Ectodermal cell (in vitro differentiated cells): ENCODE measurements at regions not wholly inside any gene's neighbourhood (a gene's known extent, or its start where the extent isn't known, plus 50 kb on each side); places are given as distances from the start of the nearest gene placed in this dataset.

Source experiments
- H3K27ac ChIP-seq: 2 replicates; pipeline ENCODE4 v1.7.0; 2013; ENCODE audit warnings: mild to moderate bottlenecking, low read depth, low read length; ENCODE audit not compliant: insufficient read depth, poor library complexity, severe bottlenecking
- H3K27me3 ChIP-seq: 2 replicates; pipeline ENCODE4 v1.7.0; 2013; ENCODE audit warnings: mild to moderate bottlenecking, low read length; ENCODE audit not compliant: insufficient read depth, control insufficient read depth, poor library complexity, severe bottlenecking
- H3K36me3 ChIP-seq: one replicate; pipeline ENCODE4 v1.7.0; 2013; ENCODE audit warnings: low read length; ENCODE audit not compliant: control insufficient read depth, insufficient read depth
- H3K4me1 ChIP-seq: one replicate; pipeline ENCODE4 v1.7.0; 2013; ENCODE audit warnings: low read length; ENCODE audit not compliant: control insufficient read depth, insufficient read depth
- H3K4me3 ChIP-seq: 2 replicates; pipeline ENCODE4 v1.7.0; 2013; ENCODE audit warnings: low read depth, low read length, control low read depth; ENCODE audit not compliant: insufficient read depth
- H3K9me3 ChIP-seq: 2 replicates; pipeline ENCODE4 v1.7.0; 2013; ENCODE audit warnings: mild to moderate bottlenecking, low read length, moderate library complexity; ENCODE audit not compliant: control insufficient read depth
- WGBS, 2 experiments: methylation state at CpG; one replicate each; pipeline ENCODE4 v1.1.7; 2013; ENCODE audit warnings: missing lambda C conversion rate in 2 of 2; 5-methylcytosine and 5-hydroxymethylcytosine counted together

- Histone ChIP-seq H3K36me3 (no peaks in the 10 kb centered on the region), H3K4me1 (peaks cover 7% of the 10 kb centered on the region), H3K27me3 (no peaks in the 10 kb centered on the region), H3K27ac (no peak overlapping the region), H3K9me3 (no peaks in the 10 kb centered on the region), H3K4me3 (no peak overlapping the region)
- 92 to 93% methylated on average over 20 of the region's 20 CpGs for WGBS, 2 experiments
Observed at GRCh38 chr6:44062771-44063560, 64.3 kb downstream of the MRPL14 start.

GRCh38 chr6:44062105-44062770 lies 65.0 kb downstream of the MRPL14 start:
- H3K36me3 ChIP-seq, result no peaks in the 10 kb centered on the region
- H3K9me3 ChIP-seq, result no peaks in the 10 kb centered on the region
- no peak overlapping the region for H3K27ac ChIP-seq
- 93 to 94% methylated on average over 3 of the region's 3 CpGs for WGBS, 2 experiments
- no peak overlapping the region for H3K4me3 ChIP-seq
- no peaks in the 10 kb centered on the region for H3K27me3 ChIP-seq
- peaks cover 2% of the 10 kb centered on the region for H3K4me1 ChIP-seq

- no peaks in the 10 kb centered on the region for H3K27me3 ChIP-seq
- WGBS, 2 experiments, result 93 to 94% methylated on average over 5 of the region's 5 CpGs
- H3K4me3 ChIP-seq, result no peak overlapping the region
- no peak overlapping the region for H3K27ac ChIP-seq
- no peaks in the 10 kb centered on the region for H3K36me3 ChIP-seq
- H3K4me1 ChIP-seq, result no peaks in the 10 kb centered on the region
- no peaks in the 10 kb centered on the region for H3K9me3 ChIP-seq
Observed at GRCh38 chr6:44061375-44062104, 65.7 kb downstream of the MRPL14 start.

- Histone ChIP-seq H3K27me3 (no peaks in the 10 kb centered on the region), H3K36me3 (no peaks in the 10 kb centered on the region), H3K9me3 (no peaks in the 10 kb centered on the region), H3K27ac (no peak overlapping the region), H3K4me1 (no peaks in the 10 kb centered on the region), H3K4me3 (no peak overlapping the region)
- 92 to 93% methylated on average over 9 to 10 of the region's 10 CpGs for WGBS, 2 experiments
Observed at GRCh38 chr6:44060612-44061374, 66.5 kb downstream of the MRPL14 start.

GRCh38 chr6:44059359-44060346 lies 67.6 kb downstream of the MRPL14 start:
- Histone ChIP-seq H3K4me3 (no peak overlapping the region), H3K4me1 (no peaks in the 10 kb centered on the region), H3K9me3 (no peaks in the 10 kb centered on the region), H3K27ac (no peak overlapping the region), H3K27me3 (no peaks in the 10 kb centered on the region), H3K36me3 (no peaks in the 10 kb centered on the region)
- WGBS, 2 experiments, result 85 to 86% methylated on average over 7 of the region's 7 CpGs

- 85% methylated on average over 19 of the region's 19 CpGs for WGBS, 2 experiments
- Histone ChIP-seq H3K9me3 (no peaks in the 10 kb centered on the region), H3K36me3 (no peaks in the 10 kb centered on the region), H3K4me1 (peaks cover 6% of the 10 kb centered on the region), H3K4me3 (no peak overlapping the region), H3K27ac (no peak overlapping the region), H3K27me3 (no peaks in the 10 kb centered on the region)
Observed at GRCh38 chr6:44058617-44059358, 68.5 kb downstream of the MRPL14 start.

- H3K9me3 ChIP-seq, result no peaks in the 10 kb centered on the region
- WGBS, 2 experiments, result 94 to 95% methylated on average over 10 of the region's 10 CpGs
- no peak overlapping the region for H3K27ac ChIP-seq
- H3K27me3 ChIP-seq, result no peaks in the 10 kb centered on the region
- peaks cover 6% of the 10 kb centered on the region for H3K4me1 ChIP-seq
- no peaks in the 10 kb centered on the region for H3K36me3 ChIP-seq
- H3K4me3 ChIP-seq, result no peak overlapping the region
Observed at GRCh38 chr6:44057931-44058616, 69.2 kb downstream of the MRPL14 start.

- Histone ChIP-seq H3K27ac (no peak overlapping the region), H3K27me3 (no peaks in the 10 kb centered on the region), H3K4me3 (no peak overlapping the region), H3K36me3 (no peaks in the 10 kb centered on the region), H3K9me3 (no peaks in the 10 kb centered on the region), H3K4me1 (peaks cover 6% of the 10 kb centered on the region)
- WGBS, 2 experiments, result 85% methylated on average over 4 of the region's 4 CpGs
Observed at GRCh38 chr6:44057238-44057930, 69.9 kb downstream of the MRPL14 start.
